WTC11 (cell line): ENCODE measurements at regions not wholly inside any gene's neighbourhood (a gene's known extent, or its start where the extent isn't known, plus 50 kb on each side); places are given as distances from the start of the nearest gene placed in this dataset.

Experiments used
- ATF3 ChIP-seq: sonication (generic); formaldehyde crosslinking; conservative IDR thresholded peaks from 2 replicates; pipeline ENCODE4 v1.8.1; 2022; ENCODE audit warnings: mild to moderate bottlenecking, missing genetic modification reagents
- CREB1 ChIP-seq: sonication (generic); formaldehyde crosslinking; IDR thresholded peaks from 2 replicates; pipeline ENCODE4 v1.8.0; 2023; ENCODE audit warnings: mild to moderate bottlenecking, missing genetic modification reagents
- E2F1 ChIP-seq: sonication (generic); formaldehyde crosslinking; IDR thresholded peaks from 2 replicates; pipeline ENCODE4 v1.8.0; 2022; ENCODE audit warnings: mild to moderate bottlenecking, missing genetic modification reagents
- FOXJ3 ChIP-seq: sonication (generic); formaldehyde crosslinking; IDR thresholded peaks from 2 replicates; pipeline ENCODE4 v1.9.0; 2021; ENCODE audit warnings: missing genetic modification reagents, mild to moderate bottlenecking, borderline replicate concordance
- FOXP1 ChIP-seq: sonication (generic); formaldehyde crosslinking; IDR thresholded peaks from 2 replicates; pipeline ENCODE4 v1.8.0; 2022; ENCODE audit warnings: missing genetic modification reagents, mild to moderate bottlenecking, moderate library complexity, borderline replicate concordance
- MXD4 ChIP-seq: fragments of 250-450 bp; sonication (Bioruptor Pico); IDR thresholded peaks from 2 replicates; pipeline ENCODE4 v1.8.0; 2021; ENCODE audit warnings: mild to moderate bottlenecking, moderate library complexity, borderline replicate concordance
- ZNF138 ChIP-seq: sonication (generic); formaldehyde crosslinking; conservative IDR thresholded peaks from 2 replicates; pipeline ENCODE4 v1.8.1; 2022; ENCODE audit warnings: mild to moderate bottlenecking, moderate library complexity, missing genetic modification reagents
- TF ChIP-seq, protein P1 (sequence below): fragments of 200-600 bp; IDR thresholded peaks from 2 replicates; pipeline ENCODE4 v1.8.0; 2022; ENCODE audit warnings: antibody characterized with exemption
- TF ChIP-seq, protein P2 (sequence below): sonication (generic); formaldehyde crosslinking; IDR thresholded peaks from 2 replicates; pipeline ENCODE4 v1.8.0; 2022; ENCODE audit warnings: mild to moderate bottlenecking, missing genetic modification reagents
- TF ChIP-seq, protein P3 (sequence below): sonication (generic); formaldehyde crosslinking; IDR thresholded peaks from 2 replicates; pipeline ENCODE4 v1.8.1; 2023; ENCODE audit warnings: mild to moderate bottlenecking, moderate library complexity, missing genetic modification reagents
- TF ChIP-seq, protein P4 (sequence below): sonication (generic); formaldehyde crosslinking; IDR thresholded peaks from 2 replicates; pipeline ENCODE4 v1.8.0; 2022; ENCODE audit warnings: mild to moderate bottlenecking, missing genetic modification reagents

GRCh38 chr2:209145941-209146681 lies 277.7 kb upstream of the MAP2 start:
- TF ChIP-seq MXD4 (no peak), CREB1 (no peak), FOXJ3 (no peak), ZNF138 (CRISPR knock-in tag) (no peak), ATF3 (CRISPR knock-in tag) (no peak), E2F1 (no peak), FOXP1 (no peak)
- TF ChIP-seq, protein P1, sequence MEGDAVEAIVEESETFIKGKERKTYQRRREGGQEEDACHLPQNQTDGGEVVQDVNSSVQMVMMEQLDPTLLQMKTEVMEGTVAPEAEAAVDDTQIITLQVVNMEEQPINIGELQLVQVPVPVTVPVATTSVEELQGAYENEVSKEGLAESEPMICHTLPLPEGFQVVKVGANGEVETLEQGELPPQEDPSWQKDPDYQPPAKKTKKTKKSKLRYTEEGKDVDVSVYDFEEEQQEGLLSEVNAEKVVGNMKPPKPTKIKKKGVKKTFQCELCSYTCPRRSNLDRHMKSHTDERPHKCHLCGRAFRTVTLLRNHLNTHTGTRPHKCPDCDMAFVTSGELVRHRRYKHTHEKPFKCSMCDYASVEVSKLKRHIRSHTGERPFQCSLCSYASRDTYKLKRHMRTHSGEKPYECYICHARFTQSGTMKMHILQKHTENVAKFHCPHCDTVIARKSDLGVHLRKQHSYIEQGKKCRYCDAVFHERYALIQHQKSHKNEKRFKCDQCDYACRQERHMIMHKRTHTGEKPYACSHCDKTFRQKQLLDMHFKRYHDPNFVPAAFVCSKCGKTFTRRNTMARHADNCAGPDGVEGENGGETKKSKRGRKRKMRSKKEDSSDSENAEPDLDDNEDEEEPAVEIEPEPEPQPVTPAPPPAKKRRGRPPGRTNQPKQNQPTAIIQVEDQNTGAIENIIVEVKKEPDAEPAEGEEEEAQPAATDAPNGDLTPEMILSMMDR, result no peak
- TF ChIP-seq, protein P2, sequence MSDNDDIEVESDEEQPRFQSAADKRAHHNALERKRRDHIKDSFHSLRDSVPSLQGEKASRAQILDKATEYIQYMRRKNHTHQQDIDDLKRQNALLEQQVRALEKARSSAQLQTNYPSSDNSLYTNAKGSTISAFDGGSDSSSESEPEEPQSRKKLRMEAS (CRISPR knock-in tag), result no peak
- TF ChIP-seq, protein P3, sequence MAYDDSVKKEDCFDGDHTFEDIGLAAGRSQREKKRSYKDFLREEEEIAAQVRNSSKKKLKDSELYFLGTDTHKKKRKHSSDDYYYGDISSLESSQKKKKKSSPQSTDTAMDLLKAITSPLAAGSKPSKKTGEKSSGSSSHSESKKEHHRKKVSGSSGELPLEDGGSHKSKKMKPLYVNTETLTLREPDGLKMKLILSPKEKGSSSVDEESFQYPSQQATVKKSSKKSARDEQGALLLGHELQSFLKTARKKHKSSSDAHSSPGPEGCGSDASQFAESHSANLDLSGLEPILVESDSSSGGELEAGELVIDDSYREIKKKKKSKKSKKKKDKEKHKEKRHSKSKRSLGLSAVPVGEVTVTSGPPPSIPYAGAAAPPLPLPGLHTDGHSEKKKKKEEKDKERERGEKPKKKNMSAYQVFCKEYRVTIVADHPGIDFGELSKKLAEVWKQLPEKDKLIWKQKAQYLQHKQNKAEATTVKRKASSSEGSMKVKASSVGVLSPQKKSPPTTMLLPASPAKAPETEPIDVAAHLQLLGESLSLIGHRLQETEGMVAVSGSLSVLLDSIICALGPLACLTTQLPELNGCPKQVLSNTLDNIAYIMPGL (CRISPR knock-in tag), result no peak
- TF ChIP-seq, protein P4, sequence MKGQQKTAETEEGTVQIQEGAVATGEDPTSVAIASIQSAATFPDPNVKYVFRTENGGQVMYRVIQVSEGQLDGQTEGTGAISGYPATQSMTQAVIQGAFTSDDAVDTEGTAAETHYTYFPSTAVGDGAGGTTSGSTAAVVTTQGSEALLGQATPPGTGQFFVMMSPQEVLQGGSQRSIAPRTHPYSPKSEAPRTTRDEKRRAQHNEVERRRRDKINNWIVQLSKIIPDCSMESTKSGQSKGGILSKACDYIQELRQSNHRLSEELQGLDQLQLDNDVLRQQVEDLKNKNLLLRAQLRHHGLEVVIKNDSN (CRISPR knock-in tag), result no peak
